Uterus (tissue), 3 donors: ENCODE measurements at regions not wholly inside any gene's neighbourhood (a gene's known extent, or its start where the extent isn't known, plus 50 kb on each side); places are given as distances from the start of the nearest gene placed in this dataset.

Experiments
- DNase-seq, 2 donors: peaks; one replicate each; pipeline ENCODE4 v3.0.0-alpha.2; 2019 to 2020
- H3K27ac ChIP-seq, 2 donors: fragments of 200-600 bp; sonication (generic); 1 replicate in 1 of 2; 2 replicates in 1 of 2; pipeline ENCODE4 v1.5.1; 2016 to 2018
- H3K27me3 ChIP-seq, 2 donors: fragments of 200-600 bp; sonication (generic); one replicate each; pipeline ENCODE4 v1.5.1; 2018 to 2019; ENCODE audit warnings: control low read depth in 1 of 2
- H3K36me3 ChIP-seq, 2 donors: fragments of 200-600 bp; sonication (generic); one replicate each; pipeline ENCODE4 v1.5.1; 2019; ENCODE audit warnings: control low read depth in 1 of 2
- H3K4me1 ChIP-seq, 2 donors: fragments of 200-600 bp; sonication (generic); one replicate each; pipeline ENCODE4 v1.5.1; 2018 to 2019; ENCODE audit warnings: control low read depth in 1 of 2
- H3K4me3 ChIP-seq, 2 donors: fragments of 200-600 bp; sonication (generic); 1 replicate in 1 of 2; 2 replicates in 1 of 2; pipeline ENCODE4 v1.5.1; 2018 to 2019; ENCODE audit warnings: mild to moderate bottlenecking in 1 of 2
- H3K9me3 ChIP-seq, 2 donors: fragments of 200-600 bp; sonication (generic); one replicate each; pipeline ENCODE4 v1.5.1; 2019; ENCODE audit warnings: control low read depth in 1 of 2
- CTCF ChIP-seq, 4 experiments: fragments of 200-600 bp in 2 of 4; fragments of 450-650 bp in 2 of 4; sonication (generic) in 2 of 4; IDR thresholded peaks; one replicate each; pipeline ENCODE4 v1.5.1; 2016 to 2019; ENCODE audit warnings: antibody characterized with exemption in 4 of 4, mild to moderate bottlenecking in 2 of 4, moderate library complexity in 1 of 4
- POLR2A ChIP-seq, 2 donors: fragments of 450-650 bp; IDR thresholded peaks; one replicate each; pipeline ENCODE4 v1.6.1; 2016; ENCODE audit warnings: antibody characterized with exemption in 2 of 2, mild to moderate bottlenecking in 1 of 2, moderate library complexity in 1 of 2
- intact Hi-C: fragments of 100-400 bp; cut with DNase I; formaldehyde crosslinking; loops from one replicate; pipeline ENCODE4 v1.15.1; 2023; ENCODE audit warnings: low total_unique reads
- donor health status: DM: yes; HTN: yes; CAD: no.

GRCh38 chr2:168396131-168396530, 59.9 kb upstream of the CERS6 start:
- TF ChIP-seq CTCF (IDR thresholded peaks at IDR 0.05) (no peak), POLR2A (IDR thresholded peaks at IDR 0.05) (no peak)
- H3K27me3 ChIP-seq = no peaks in the 10 kb centered on the region
- intact Hi-C loops = no loop called here
- H3K4me3 ChIP-seq = no peak overlapping the region
- H3K36me3 ChIP-seq = no peaks in the 10 kb centered on the region
- peak overlapping the region in 1 of 2 donors; percentile 41 for H3K27ac ChIP-seq
- no peaks in the 10 kb centered on the region for H3K9me3 ChIP-seq
- DNase-seq = no peak
- H3K4me1 ChIP-seq = no peaks in the 10 kb centered on the region

- Histone ChIP-seq H3K9me3 (no peaks in the 10 kb centered on the region), H3K27ac (no peak overlapping the region), H3K4me3 (no peak overlapping the region), H3K36me3 (no peaks in the 10 kb centered on the region), H3K27me3 (no peaks in the 10 kb centered on the region), H3K4me1 (no peaks in the 10 kb centered on the region)
- intact Hi-C loops = no loop called here
- no peak for DNase-seq
- TF ChIP-seq POLR2A (IDR thresholded peaks at IDR 0.05) (no peak), CTCF (IDR thresholded peaks at IDR 0.05) (no peak)
Observed at GRCh38 chr2:168397629-168398028, 58.4 kb upstream of the CERS6 start.

DNA sequence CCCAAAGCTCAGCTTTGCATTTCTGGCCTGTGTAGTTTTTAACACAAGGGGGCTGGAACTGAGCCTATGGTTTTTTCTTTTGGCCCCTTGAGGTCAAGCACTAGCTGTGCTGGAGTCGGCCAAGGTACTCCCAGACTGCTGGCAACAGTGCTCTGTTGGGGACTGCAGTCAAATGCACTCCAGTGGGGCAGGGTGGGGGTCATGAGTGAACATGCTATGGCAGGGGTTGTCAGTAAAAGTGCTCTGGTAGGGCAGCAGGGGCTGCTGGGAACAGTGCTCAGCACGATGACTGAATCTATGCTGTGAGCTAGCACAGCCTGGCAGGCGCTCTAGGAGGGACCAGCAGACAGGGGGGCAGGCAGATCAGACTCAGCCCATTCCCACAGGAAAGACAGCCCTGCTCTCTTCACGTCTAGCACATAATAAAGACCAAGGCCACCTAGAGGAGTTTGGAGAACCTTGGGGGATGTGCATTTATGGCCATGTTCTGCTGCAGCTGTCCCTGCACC, 55.0 kb upstream of the CERS6 start:
- Histone ChIP-seq H3K27ac (no peak overlapping the region), H3K4me1 (no peaks in the 10 kb centered on the region), H3K36me3 (no peaks in the 10 kb centered on the region), H3K9me3 (peaks cover 0 to under 1% of the 10 kb centered on the region in 2 donors), H3K4me3 (no peak overlapping the region), H3K27me3 (no peaks in the 10 kb centered on the region)
- no peak for TF ChIP-seq POLR2A (IDR thresholded peaks at IDR 0.05)
- TF ChIP-seq CTCF (IDR thresholded peaks at IDR 0.05) = no peak
- no peak for DNase-seq
- intact Hi-C loops = no loop called here

DNA sequence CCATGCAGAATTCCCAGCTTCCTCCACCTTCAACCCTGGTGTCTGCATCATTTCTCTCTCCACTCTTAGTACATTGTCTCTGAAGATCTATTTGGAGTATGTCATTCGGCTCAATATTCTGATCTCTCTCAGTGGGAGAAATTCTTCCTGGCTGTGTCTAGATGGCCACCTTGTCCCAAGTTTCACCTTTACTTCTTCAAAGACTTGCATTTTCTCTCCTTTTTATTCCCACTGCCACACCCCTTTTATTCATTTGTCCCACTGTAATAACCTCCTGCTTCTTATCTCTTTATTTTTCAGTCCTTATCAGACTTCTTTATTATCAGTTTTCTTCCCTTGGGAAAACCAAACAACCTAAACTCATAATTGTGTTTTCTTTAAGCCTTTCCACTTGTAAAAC, 54.3 kb upstream of the CERS6 start:
- no peaks in the 10 kb centered on the region for H3K36me3 ChIP-seq
- H3K9me3 ChIP-seq = peaks cover 0 to 7% of the 10 kb centered on the region in 2 donors
- TF ChIP-seq CTCF (IDR thresholded peaks at IDR 0.05) = no peak
- no peak for TF ChIP-seq POLR2A (IDR thresholded peaks at IDR 0.05)
- no peaks in the 10 kb centered on the region for H3K27me3 ChIP-seq
- no peak overlapping the region for H3K27ac ChIP-seq
- no peak for DNase-seq
- H3K4me3 ChIP-seq = no peak overlapping the region
- no peaks in the 10 kb centered on the region for H3K4me1 ChIP-seq
- intact Hi-C loops = no loop called here

GRCh38 chr2:168402531-168402930, 53.5 kb upstream of the CERS6 start:
- TF ChIP-seq CTCF (IDR thresholded peaks at IDR 0.05) = no peak
- no peak for TF ChIP-seq POLR2A (IDR thresholded peaks at IDR 0.05)
- no peak overlapping the region for H3K27ac ChIP-seq
- intact Hi-C loops = no loop called here
- DNase-seq = no peak
- H3K4me1 ChIP-seq = no peaks in the 10 kb centered on the region
- H3K27me3 ChIP-seq = no peaks in the 10 kb centered on the region
- H3K9me3 ChIP-seq = peaks cover 0 to 8% of the 10 kb centered on the region in 2 donors
- no peak overlapping the region for H3K4me3 ChIP-seq
- H3K36me3 ChIP-seq = no peaks in the 10 kb centered on the region
